ENCODE measurements at regions not wholly inside any gene's neighbourhood (a gene's known extent, or its start where the extent isn't known, plus 50 kb on each side); places are given as distances from the start of the nearest gene placed in this dataset.

- Histone ChIP-seq H4K20me1 (ENCODE audit: insufficient read depth, low read length) (no peaks in the 10 kb centered on the region), H3K4me1 (ENCODE audit: control insufficient read depth in 1 of 2, insufficient read depth in 2 of 2, low read length in 2 of 2) (no peaks in the 10 kb centered on the region), H3K36me3 (replicated peaks in 1 of 2; ENCODE audit: control insufficient read depth in 1 of 2, insufficient read depth in 2 of 2, low read length in 2 of 2) (no peaks in the 10 kb centered on the region), H3K27ac (ENCODE audit: low read depth in 1 of 2, low read length in 2 of 2) (no peak overlapping the region), H3K4me2 (replicated peaks; ENCODE audit: extremely low read depth, low read length, poor library complexity, severe bottlenecking) (no peak overlapping the region), H3K9ac (ENCODE audit: insufficient read depth, low read length, poor library complexity, severe bottlenecking) (no peak overlapping the region), H3K79me2 (ENCODE audit: insufficient read depth, low read length) (no peaks in the 10 kb centered on the region), H2AFZ (ENCODE audit: insufficient read depth, low read depth, low read length, poor library complexity, severe bottlenecking) (no peak overlapping the region), H3K4me3 (replicated peaks in 1 of 3; ENCODE audit: low read depth in 2 of 3, low read length in 3 of 3) (no peak overlapping the region), H3K27me3 (ENCODE audit: control insufficient read depth in 2 of 2, insufficient read depth in 2 of 2, low read length in 2 of 2) (no peaks in the 10 kb centered on the region), H3K9me3 (replicated peaks in 1 of 2; ENCODE audit: control insufficient read depth in 1 of 2, insufficient read depth in 1 of 2, low read length in 2 of 2) (no peaks in the 10 kb centered on the region)
- intact Hi-C loops (cut with micrococcal nuclease), result no loop called here
- H3K27ac Mint-ChIP-seq, result no peak overlapping the region
- no peaks in the 10 kb centered on the region for H3K4me1 Mint-ChIP-seq
- H3K36me3 Mint-ChIP-seq, result no peaks in the 10 kb centered on the region
- H3K9me3 Mint-ChIP-seq, result peaks cover 0 to 3% (median 0%) of the 10 kb centered on the region in 7 donors
- H3K27me3 Mint-ChIP-seq (ENCODE audit: low read depth in 3 of 3), result peaks cover 0 to 1% (median 0%) of the 10 kb centered on the region in 3 donors
- WGBS (ENCODE audit: insufficient coverage), result no CpG with 5 or more reads among the region's 1 CpG
- DNase-seq, result no peak
- no peak overlapping the region for H3K4me3 Mint-ChIP-seq
- TF ChIP-seq, protein P1, sequence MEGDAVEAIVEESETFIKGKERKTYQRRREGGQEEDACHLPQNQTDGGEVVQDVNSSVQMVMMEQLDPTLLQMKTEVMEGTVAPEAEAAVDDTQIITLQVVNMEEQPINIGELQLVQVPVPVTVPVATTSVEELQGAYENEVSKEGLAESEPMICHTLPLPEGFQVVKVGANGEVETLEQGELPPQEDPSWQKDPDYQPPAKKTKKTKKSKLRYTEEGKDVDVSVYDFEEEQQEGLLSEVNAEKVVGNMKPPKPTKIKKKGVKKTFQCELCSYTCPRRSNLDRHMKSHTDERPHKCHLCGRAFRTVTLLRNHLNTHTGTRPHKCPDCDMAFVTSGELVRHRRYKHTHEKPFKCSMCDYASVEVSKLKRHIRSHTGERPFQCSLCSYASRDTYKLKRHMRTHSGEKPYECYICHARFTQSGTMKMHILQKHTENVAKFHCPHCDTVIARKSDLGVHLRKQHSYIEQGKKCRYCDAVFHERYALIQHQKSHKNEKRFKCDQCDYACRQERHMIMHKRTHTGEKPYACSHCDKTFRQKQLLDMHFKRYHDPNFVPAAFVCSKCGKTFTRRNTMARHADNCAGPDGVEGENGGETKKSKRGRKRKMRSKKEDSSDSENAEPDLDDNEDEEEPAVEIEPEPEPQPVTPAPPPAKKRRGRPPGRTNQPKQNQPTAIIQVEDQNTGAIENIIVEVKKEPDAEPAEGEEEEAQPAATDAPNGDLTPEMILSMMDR (IDR thresholded peaks at IDR 0.05), result no peak
Measured at GRCh38 chr13:78820541-78820940, 161.6 kb upstream of the OBI1 start.

GRCh38 chr13:78816592-78816991, 157.6 kb upstream of the OBI1 start:
- Histone ChIP-seq H3K4me3 (replicated peaks in 1 of 3; ENCODE audit: low read depth in 2 of 3, low read length in 3 of 3) (no peak overlapping the region), H3K4me2 (replicated peaks; ENCODE audit: extremely low read depth, low read length, poor library complexity, severe bottlenecking) (no peak overlapping the region), H3K4me1 (ENCODE audit: control insufficient read depth in 1 of 2, insufficient read depth in 2 of 2, low read length in 2 of 2) (no peaks in the 10 kb centered on the region), H3K79me2 (ENCODE audit: insufficient read depth, low read length) (no peaks in the 10 kb centered on the region), H3K27me3 (ENCODE audit: control insufficient read depth in 2 of 2, insufficient read depth in 2 of 2, low read length in 2 of 2) (no peaks in the 10 kb centered on the region), H3K9ac (ENCODE audit: insufficient read depth, low read length, poor library complexity, severe bottlenecking) (no peak overlapping the region), H3K36me3 (replicated peaks in 1 of 2; ENCODE audit: control insufficient read depth in 1 of 2, insufficient read depth in 2 of 2, low read length in 2 of 2) (no peaks in the 10 kb centered on the region), H2AFZ (ENCODE audit: insufficient read depth, low read depth, low read length, poor library complexity, severe bottlenecking) (no peak overlapping the region), H4K20me1 (ENCODE audit: insufficient read depth, low read length) (no peaks in the 10 kb centered on the region), H3K9me3 (replicated peaks in 1 of 2; ENCODE audit: control insufficient read depth in 1 of 2, insufficient read depth in 1 of 2, low read length in 2 of 2) (no peaks in the 10 kb centered on the region), H3K27ac (ENCODE audit: low read depth in 1 of 2, low read length in 2 of 2) (no peak overlapping the region)
- Mint-ChIP-seq H3K27ac (no peak overlapping the region), H3K4me1 (no peaks in the 10 kb centered on the region), H3K9me3 (peaks cover 0 to 4% (median 0%) of the 10 kb centered on the region in 7 donors), H3K36me3 (no peaks in the 10 kb centered on the region), H3K27me3 (ENCODE audit: low read depth in 3 of 3) (peaks cover 0 to 1% (median 0%) of the 10 kb centered on the region in 3 donors), H3K4me3 (no peak overlapping the region)
- WGBS (ENCODE audit: insufficient coverage), result 91% methylated on average over 14 of the region's 15 CpGs
- TF ChIP-seq, protein P1 (IDR thresholded peaks at IDR 0.05), result no peak
- intact Hi-C loops (cut with micrococcal nuclease), result no loop called here
- no peak for DNase-seq

Data from CD14-positive monocyte (primary cell).